ENCODE measurements at regions not wholly inside any gene's neighbourhood (a gene's known extent, or its start where the extent isn't known, plus 50 kb on each side); places are given as distances from the start of the nearest gene placed in this dataset.

DNA sequence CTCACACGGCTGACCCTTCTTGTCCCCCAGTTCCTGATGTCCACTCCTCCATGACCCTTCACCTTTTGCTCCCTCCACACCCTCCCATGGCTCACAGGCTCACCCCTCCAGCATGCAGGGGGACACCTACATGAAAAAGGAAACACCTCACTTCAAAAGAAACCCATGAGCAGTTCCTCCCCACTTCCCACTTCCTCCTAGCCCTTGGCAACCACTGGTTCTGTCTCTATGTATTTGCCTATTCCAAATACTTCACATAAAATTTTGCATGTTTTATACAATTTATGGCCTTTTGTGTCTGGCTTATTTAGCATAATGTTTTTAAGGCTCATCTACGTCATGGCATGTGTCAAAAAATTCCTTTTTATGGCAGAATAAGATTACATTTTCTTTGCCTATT, 100.2 kb upstream of the S1PR3 start:
- Histone ChIP-seq H3K79me2 (ENCODE audit: control insufficient read depth in 1 of 2, insufficient read depth in 2 of 2, low read length in 2 of 2) (no peaks in the 10 kb centered on the region), H4K20me1 (replicated peaks in 1 of 2; ENCODE audit: control insufficient read depth in 1 of 2, insufficient read depth in 2 of 2, low read length in 2 of 2) (no peaks in the 10 kb centered on the region), H3K56ac (replicated peaks; ENCODE audit: insufficient read length, low read depth, low read length) (no peak overlapping the region), H3K36me3 (ENCODE audit: control insufficient read depth in 2 of 4, insufficient read depth in 4 of 4, low read length in 3 of 4) (no peaks in the 10 kb centered on the region), H4K91ac (replicated peaks; ENCODE audit: insufficient read length, low read length) (no peak overlapping the region), H3K9me3 (ENCODE audit: insufficient read depth in 2 of 2, low read depth in 1 of 2, low read length in 1 of 2) (no peaks in the 10 kb centered on the region), H3K23me2 (ENCODE audit: low read depth, low read length) (no peaks in the 10 kb centered on the region), H3K18ac (ENCODE audit: extremely low read depth, low read length) (no peak overlapping the region), H3K79me1 (ENCODE audit: low read depth, low read length) (no peaks in the 10 kb centered on the region), H3K14ac (ENCODE audit: insufficient read length) (no peak overlapping the region), H3K4me1 (replicated peaks in 1 of 4; ENCODE audit: control insufficient read depth in 3 of 4, insufficient read depth in 4 of 4, low read length in 3 of 4) (no peaks in the 10 kb centered on the region), H2BK12ac (ENCODE audit: low read depth, low read length) (no peak overlapping the region), H3K27ac (ENCODE audit: low read depth, low read length) (no peak overlapping the region), H3K23ac (ENCODE audit: insufficient read length) (no peak overlapping the region), H2BK15ac (ENCODE audit: low read length) (no peak overlapping the region), H3K4me3 (ENCODE audit: extremely low read depth in 1 of 4, insufficient read depth in 2 of 4, low read depth in 3 of 4, low read length in 4 of 4) (no peak overlapping the region), H4K5ac (ENCODE audit: insufficient read length, low read depth, low read length) (no peak overlapping the region), H2BK120ac (replicated peaks; ENCODE audit: low read depth, low read length) (no peak overlapping the region), H2AK5ac (ENCODE audit: low read depth, low read length) (no peak overlapping the region), H3K27me3 (replicated peaks in 1 of 4; ENCODE audit: control insufficient read depth in 3 of 4, extremely low read depth in 1 of 4, insufficient read depth in 3 of 4, low read length in 3 of 4) (no peaks in the 10 kb centered on the region), H2BK20ac (ENCODE audit: low read length) (0 out of 2 replicates have a peak overlapping the region, but pooled peaks have one; percentile 18), H3K9ac (replicated peaks in 1 of 4; ENCODE audit: extremely low read depth in 1 of 4, low read depth in 3 of 4, low read length in 3 of 4) (no peak overlapping the region), H2BK5ac (ENCODE audit: low read depth, low read length) (no peak overlapping the region), H3K4me2 (ENCODE audit: insufficient read depth in 1 of 2, low read depth in 2 of 2, low read length in 2 of 2) (no peak overlapping the region), H4K8ac (ENCODE audit: extremely low read depth, insufficient read depth, low read length) (no peak overlapping the region; the same call in 1 of the 2 replicates), H3K4ac (replicated peaks; ENCODE audit: insufficient read length, low read depth, low read length) (no peak overlapping the region), H2AFZ (ENCODE audit: low read length) (peak overlapping the region; percentile 62; the same call in 1 of the 2 replicates)
- FAIRE-seq, result no peak
- WGBS, 2 experiments (ENCODE audit: extremely low coverage in 1 of 2, insufficient coverage in 1 of 2, insufficient read length in 1 of 2, insufficient replicate concordance in 2 of 2, low coverage in 1 of 2, low lambda C conversion rate in 2 of 2, missing lambda C conversion rate in 1 of 2), result 89% methylated on average over 2 of the region's 2 CpGs; no CpG with 5 or more reads in 1 of the 2 experiments
- CTCF ChIA-PET (ENCODE audit: partially characterized antibody), result no interaction called here
- DNase-seq (ENCODE audit: low read depth in 1 of 2, low spot score in 2 of 2), result no peak
- POLR2A ChIA-PET (ENCODE audit: partially characterized antibody), result no interaction called here
- TF ChIP-seq SIN3A (conservative IDR thresholded peaks at IDR 0.05 in 1 of 2, IDR thresholded peaks at IDR 0.05 in 1 of 2; ENCODE audit: low read depth in 1 of 2, low read length in 2 of 2), result no peak
- no peak for TF ChIP-seq CHD1 (IDR thresholded peaks at IDR 0.05; ENCODE audit: low read depth, low read length)
- no peak for TF ChIP-seq CREB1 (IDR thresholded peaks at IDR 0.05)
- TF ChIP-seq CEBPB (IDR thresholded peaks at IDR 0.05; ENCODE audit: low read depth, low read length), result no peak
- TF ChIP-seq YY1 (IDR thresholded peaks at IDR 0.05; ENCODE audit: low read depth, low read length), result no peak
- no peak for TF ChIP-seq BACH1 (IDR thresholded peaks at IDR 0.05; ENCODE audit: low read length)
- TF ChIP-seq SRF (IDR thresholded peaks at IDR 0.05; ENCODE audit: low read depth, low read length), result no peak
- TF ChIP-seq CBX8 (IDR thresholded peaks at IDR 0.05; ENCODE audit: borderline replicate concordance, low read depth, low read length), result no peak
- TF ChIP-seq, protein P1, sequence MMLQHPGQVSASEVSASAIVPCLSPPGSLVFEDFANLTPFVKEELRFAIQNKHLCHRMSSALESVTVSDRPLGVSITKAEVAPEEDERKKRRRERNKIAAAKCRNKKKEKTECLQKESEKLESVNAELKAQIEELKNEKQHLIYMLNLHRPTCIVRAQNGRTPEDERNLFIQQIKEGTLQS (IDR thresholded peaks at IDR 0.05; ENCODE audit: insufficient read depth, low read depth, low read length), result no peak
- no peak for TF ChIP-seq EGR1 (IDR thresholded peaks at IDR 0.05; ENCODE audit: borderline replicate concordance, low read depth, low read length)
- no peak for TF ChIP-seq POLR2A (IDR thresholded peaks at IDR 0.05; ENCODE audit: control extremely low read depth in 1 of 2, low read depth in 2 of 2, low read length in 2 of 2)
- TF ChIP-seq SIX5 (IDR thresholded peaks at IDR 0.05; ENCODE audit: low read depth, low read length), result no peak

All from H1 (cell line).